ENCODE measurements at regions not wholly inside any gene's neighbourhood (a gene's known extent, or its start where the extent isn't known, plus 50 kb on each side); places are given as distances from the start of the nearest gene placed in this dataset.
"Not testable (repeated sequence)": the region's sequence is repeated elsewhere in the genome, so short reads cannot be mapped to it uniquely, and the experiment has no call there.

DNA sequence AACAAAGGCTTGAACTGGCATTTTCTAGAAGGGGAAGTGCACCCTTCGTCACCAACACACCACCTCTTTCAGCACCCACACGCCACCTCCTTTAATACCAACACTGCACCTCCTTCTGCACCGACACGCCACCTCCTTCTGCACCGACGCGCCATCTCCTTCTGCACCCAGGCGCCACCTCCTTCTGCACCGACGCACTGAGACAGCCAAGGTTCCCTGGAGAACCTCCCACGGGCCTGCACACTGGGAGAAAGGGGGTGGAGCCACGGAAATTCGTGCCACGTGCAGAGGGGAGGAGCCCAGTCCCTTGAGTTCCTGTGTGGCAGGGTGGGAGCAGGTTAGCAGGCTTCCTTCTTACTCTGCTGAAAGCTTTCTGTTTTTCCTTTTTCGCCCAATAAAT, 327.9 kb upstream of the C1orf174 start:
- DNase-seq, result no peak

GRCh38 chr1:4253935-4254334, 353.9 kb upstream of the C1orf174 start:
- no peak for DNase-seq

DNA sequence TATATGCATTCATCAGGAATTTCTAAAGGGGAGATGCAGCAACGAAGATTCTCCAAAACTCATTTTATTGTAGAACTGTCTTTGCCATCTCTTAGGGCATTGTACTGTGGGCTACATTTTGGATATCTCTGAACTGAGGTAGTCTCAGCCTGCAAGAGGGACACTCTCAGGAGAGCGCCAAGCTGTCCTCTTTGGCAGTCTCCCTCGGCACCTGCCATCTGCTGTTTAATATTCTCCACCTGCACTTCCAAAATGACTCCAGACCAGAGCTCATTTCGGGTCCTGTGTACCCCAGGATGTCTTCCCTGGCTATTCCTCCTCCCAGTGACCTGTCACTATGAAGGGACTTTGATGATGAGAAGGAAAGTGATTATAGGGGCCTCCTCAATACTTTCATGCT, 356.3 kb upstream of the C1orf174 start:
- DNase-seq, result no peak

- DNase-seq, result not testable (repeated sequence)
Measured at GRCh38 chr1:4258146-4258777, 358.2 kb upstream of the C1orf174 start.

DNA sequence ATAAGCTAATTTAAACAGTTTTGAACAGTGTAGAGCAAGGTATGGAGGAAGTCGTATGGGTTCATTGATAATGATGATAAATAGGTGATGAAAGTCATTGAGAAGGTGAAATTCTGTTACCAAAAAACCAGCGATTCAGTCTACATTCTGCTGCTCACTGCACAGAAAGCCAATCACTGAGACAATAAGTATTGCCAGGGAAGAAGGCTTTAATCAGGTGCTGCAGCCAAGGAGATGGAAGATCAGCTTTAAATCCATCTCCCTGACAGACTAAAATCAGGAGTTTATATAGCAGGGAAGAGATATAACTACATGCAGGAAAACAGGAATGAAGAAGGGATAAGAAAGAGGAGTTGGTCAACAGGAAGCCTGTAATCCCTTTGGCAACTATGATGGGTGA, 361.3 kb upstream of the C1orf174 start:
- no peak for DNase-seq

DNA sequence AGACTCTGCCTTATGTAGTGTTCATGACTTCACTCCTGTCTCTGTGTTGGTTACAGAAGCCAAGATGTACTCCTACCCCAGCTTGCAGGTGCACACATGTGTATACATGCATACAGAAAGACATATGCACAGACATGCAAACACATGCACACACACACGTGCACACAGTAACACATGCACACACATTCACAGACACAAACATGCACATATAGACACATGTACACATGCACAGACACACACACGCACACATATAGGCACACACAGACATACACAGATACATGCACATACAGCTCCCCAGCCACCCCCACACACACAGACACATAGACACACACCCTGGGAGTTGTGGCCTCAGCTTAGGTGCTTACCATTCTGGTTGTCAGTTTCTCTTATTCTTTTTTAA, 362.6 kb upstream of the C1orf174 start:
- no peak for DNase-seq

- no peak for DNase-seq
Measured at GRCh38 chr1:4263699-4264098, 363.6 kb upstream of the C1orf174 start.

- no peak for DNase-seq
Measured at GRCh38 chr1:4265836-4266235, 365.8 kb upstream of the C1orf174 start.

- DNase-seq, result no peak
Measured at GRCh38 chr1:4267381-4268261, 367.5 kb upstream of the C1orf174 start.

GRCh38 chr1:4268262-4268888, 368.3 kb upstream of the C1orf174 start:
- no peak for DNase-seq

GRCh38 chr1:4268889-4269284, 368.8 kb upstream of the C1orf174 start:
- DNase-seq, result no peak

DNA sequence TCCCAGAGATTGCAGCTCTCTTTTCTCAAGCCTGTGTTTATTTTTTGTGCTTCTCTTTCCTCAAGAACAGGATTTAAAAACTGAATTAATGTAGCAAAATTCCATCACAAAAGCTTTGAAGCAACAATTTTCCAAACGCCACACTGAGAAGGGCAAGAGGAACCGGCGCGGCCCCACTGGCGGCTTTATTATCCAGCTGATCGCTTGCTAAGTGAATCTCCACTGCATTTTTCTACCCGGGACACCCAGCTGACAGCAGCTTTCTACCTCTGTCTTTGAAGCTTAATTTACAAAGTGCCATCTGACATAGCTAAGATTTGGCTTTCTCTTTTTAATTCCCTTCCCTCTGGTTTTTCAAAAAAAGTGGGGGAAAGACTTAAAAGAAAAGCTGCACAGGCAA, 369.3 kb upstream of the C1orf174 start:
- no peak for DNase-seq

GRCh38 chr1:4269952-4270570, 370.0 kb upstream of the C1orf174 start:
- no peak for DNase-seq

DNA sequence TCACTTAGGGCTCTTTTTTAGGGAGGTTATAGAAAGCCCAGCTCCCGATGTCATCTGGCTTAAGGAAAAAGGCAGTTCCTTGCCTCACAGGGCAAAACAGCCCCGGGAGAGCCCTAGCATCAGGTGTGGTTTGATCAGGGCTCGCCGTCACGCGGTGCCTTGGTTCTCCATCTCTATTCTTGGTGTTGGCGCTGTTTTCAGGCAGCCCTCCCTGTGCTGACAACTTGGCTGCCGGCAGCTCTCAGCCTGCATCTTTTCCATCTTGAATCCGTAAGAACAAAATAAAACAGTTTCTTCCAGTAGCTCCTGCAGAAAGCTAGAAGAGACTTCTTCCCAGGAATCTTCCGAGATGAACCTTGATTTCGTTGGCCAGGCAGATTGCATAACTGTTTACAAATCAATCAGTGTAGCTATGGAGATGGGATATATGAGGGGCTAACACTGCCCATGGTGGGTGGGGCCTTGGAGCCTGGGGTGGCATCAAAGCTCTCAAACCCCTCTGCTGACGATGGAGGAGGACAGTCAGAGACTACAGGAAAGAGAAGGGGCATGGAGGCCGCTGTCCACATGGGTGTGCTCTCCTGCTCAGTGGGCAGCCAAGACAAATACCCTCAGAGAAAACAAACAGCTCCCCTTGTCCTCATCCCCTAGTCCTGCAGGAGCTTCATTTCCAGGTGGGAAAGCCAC, 370.7 kb upstream of the C1orf174 start:
- DNase-seq, result no peak

DNA sequence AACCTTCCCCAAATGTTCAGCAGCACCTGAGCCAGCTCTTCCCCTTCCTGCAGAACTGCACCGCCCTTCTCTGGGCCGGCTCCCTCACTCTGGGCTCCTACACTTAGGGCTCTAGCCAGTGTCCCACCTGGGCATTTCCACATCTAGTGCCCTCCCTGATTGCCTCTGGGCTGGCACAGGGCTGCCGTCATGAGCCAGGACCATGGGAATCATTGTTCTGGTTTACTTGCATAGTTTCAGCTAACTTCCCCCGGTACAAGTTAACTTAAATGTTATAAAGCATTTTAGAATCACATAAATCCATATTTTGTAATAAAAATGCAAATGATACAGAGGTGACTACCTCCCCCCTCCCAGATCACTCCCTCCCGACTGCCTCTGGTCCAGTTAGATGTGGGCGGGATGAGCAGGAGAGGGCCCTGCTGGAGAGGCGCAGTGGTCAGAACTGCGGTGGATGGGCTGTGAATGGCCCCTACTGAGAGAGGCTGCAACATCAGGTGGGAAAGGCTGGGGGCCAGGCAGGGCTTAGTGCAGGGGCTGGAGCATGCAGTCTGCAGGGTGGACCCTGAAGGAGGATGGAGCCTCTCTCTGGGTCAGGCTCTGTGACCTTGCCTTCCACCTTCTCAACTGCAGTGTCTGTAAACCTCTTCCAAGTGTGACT, 371.4 kb upstream of the C1orf174 start:
- DNase-seq, result no peak

GRCh38 chr1:4272568-4272967, 372.5 kb upstream of the C1orf174 start:
- no peak for DNase-seq

DNA sequence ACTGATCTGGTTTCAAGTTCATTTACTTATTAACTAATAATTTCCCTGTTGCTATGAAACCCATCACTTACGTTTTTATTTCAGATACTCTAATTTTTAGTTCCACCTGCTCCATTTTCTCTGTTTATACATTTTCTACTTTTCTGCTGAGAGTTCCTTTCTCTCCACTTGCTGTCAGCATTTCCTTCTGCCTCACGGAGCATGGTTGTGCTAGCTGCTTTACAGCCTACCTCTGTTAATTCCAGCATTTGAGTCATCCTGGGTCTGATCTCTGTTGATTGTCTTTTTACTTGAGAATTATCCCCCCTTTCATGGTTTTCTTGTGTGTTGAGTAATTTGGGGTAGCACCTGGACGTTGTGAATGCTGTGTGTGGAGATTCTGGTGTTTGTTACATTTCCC, 373.2 kb upstream of the C1orf174 start:
- DNase-seq, result no peak

- no peak for DNase-seq
Measured at GRCh38 chr1:4273747-4274146, 373.7 kb upstream of the C1orf174 start.

DNA sequence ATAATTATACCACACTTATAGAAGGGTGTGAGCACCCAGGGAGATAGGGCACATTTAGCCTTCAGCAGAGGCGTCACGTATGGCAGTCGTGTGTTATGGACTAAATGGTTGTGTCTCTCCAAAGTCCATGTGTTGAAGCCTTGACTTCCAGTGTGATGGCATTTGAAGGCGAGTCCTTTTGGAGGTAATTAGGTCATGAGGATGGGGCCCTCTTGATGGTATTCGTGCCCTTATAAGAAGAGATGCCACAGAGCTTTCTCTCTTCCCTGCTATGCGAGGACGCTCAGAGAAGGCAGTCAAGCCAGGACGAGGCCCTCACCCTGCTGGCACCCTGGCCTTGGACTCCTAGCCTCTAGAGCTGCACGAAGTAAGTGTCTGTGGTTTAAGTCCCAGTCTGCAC, 375.0 kb upstream of the C1orf174 start:
- DNase-seq, result no peak

GRCh38 chr1:4276238-4276637, 376.2 kb upstream of the C1orf174 start:
- no peak for DNase-seq

DNA sequence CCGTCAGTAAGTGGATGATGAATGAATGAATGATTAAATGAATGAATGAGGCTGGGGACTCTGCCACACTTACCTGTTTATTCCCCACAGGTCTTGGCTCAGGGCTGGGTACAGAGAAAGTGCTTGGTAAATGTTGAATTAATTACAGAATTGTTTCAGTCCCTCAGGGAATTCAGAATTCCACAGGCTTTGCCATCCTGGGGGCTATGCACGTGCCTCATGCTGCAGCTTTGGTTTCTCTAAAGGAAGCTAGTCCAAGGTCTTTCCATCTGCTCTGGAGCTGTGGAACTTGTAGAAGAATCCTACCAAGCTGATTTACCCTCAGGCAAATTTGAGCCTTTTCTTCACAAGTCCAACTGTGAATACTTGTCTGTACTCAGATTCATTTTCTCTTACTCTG, 376.8 kb upstream of the AJAP1 start:
- DNase-seq, result no peak

GRCh38 chr1:4284976-4285375, 369.4 kb upstream of the AJAP1 start:
- DNase-seq, result no peak
